K562 (cell line): ENCODE measurements at regions not wholly inside any gene's neighbourhood (a gene's known extent, or its start where the extent isn't known, plus 50 kb on each side); places are given as distances from the start of the nearest gene placed in this dataset.

Experiments used
- E2F8 ChIP-seq: fragments of 450-650 bp; IDR thresholded peaks from 2 replicates; pipeline ENCODE4 v1.7.1; 2018; ENCODE audit warnings: mild to moderate bottlenecking, low read depth; ENCODE audit not compliant: partially characterized antibody
- EZH2 ChIP-seq: IDR thresholded peaks from 2 replicates; pipeline ENCODE4 v1.6.1; 2012; ENCODE audit warnings: low read depth, mild to moderate bottlenecking, inconsistent platforms, low read length, borderline replicate concordance
- ZNF740 ChIP-seq, 3 experiments: fragments of 200-800 bp in 1 of 3; sonication (Bioruptor generic) in 1 of 3; sonication (generic) in 1 of 3; formaldehyde crosslinking in 1 of 3; IDR thresholded peaks; 2 replicates each; pipeline versions ENCODE4 v1.6.1 to v1.8.0; 2016 to 2022; ENCODE audit warnings: mild to moderate bottlenecking in 2 of 3, missing compliant biosample characterization in 2 of 3, missing genetic modification characterization in 2 of 3, missing genetic modification reagents in 1 of 3

GRCh38 chr20:11324990-11325389, 592.7 kb upstream of the BTBD3 start:
- TF ChIP-seq E2F8: no peak
- TF ChIP-seq ZNF740 (CRISPR knock-in tag; IDR thresholded peaks at IDR 0.05): no peak
- no peak for TF ChIP-seq ZNF740 (tag; IDR thresholded peaks at IDR 0.05)
- TF ChIP-seq EZH2: no peak
